Natural killer cell (primary cell): ENCODE measurements at regions not wholly inside any gene's neighbourhood (a gene's known extent, or its start where the extent isn't known, plus 50 kb on each side); places are given as distances from the start of the nearest gene placed in this dataset.

ENCODE experiments used
- ATAC-seq, 3 donors: fragments of 150-1000 bp in 2 of 3; fragments of 200-7000 bp in 1 of 3; cut with Tn5 transposase; 1 replicate in 1 of 3; 2 replicates in 2 of 3; pipeline ENCODE4 v1.10.0; 2021; ENCODE audit warnings: mild to moderate bottlenecking in 2 of 3, moderate library complexity in 2 of 3
- DNase-seq, 2 donors: peaks; one replicate each; pipeline versions ENCODE4 v3.0.0 to v3.0.0-alpha.2; 2013 to 2021; ENCODE audit warnings: mixed read lengths in 1 of 2
- H3K27ac ChIP-seq: one replicate; pipeline ENCODE4 v1.5.1; 2013; ENCODE audit warnings: mild to moderate bottlenecking, low read length
- H3K27me3 ChIP-seq: one replicate; pipeline ENCODE4 v1.6.1; 2013; ENCODE audit warnings: low read length; ENCODE audit not compliant: control insufficient read depth, insufficient read depth
- H3K36me3 ChIP-seq: one replicate; pipeline ENCODE4 v1.6.1; 2013; ENCODE audit warnings: low read length; ENCODE audit not compliant: control insufficient read depth, insufficient read depth
- H3K4me1 ChIP-seq: one replicate; pipeline ENCODE4 v1.6.1; 2013; ENCODE audit warnings: low read length; ENCODE audit not compliant: control insufficient read depth, insufficient read depth
- H3K4me3 ChIP-seq: one replicate; pipeline ENCODE4 v1.5.1; 2013; ENCODE audit warnings: low read length
- H3K9me3 ChIP-seq: one replicate; pipeline ENCODE4 v1.6.1; 2013; ENCODE audit warnings: low read length; ENCODE audit not compliant: control insufficient read depth, insufficient read depth
- H3K27ac Mint-ChIP-seq, 2 donors: one replicate each; pipeline ENCODE4 v1.8.0; 2022; ENCODE audit warnings: mild to moderate bottlenecking in 2 of 2, mixed read lengths in 2 of 2, moderate library complexity in 1 of 2
- H3K27me3 Mint-ChIP-seq, 2 donors: one replicate each; pipeline ENCODE4 v1.8.0; 2022; ENCODE audit warnings: low read depth in 2 of 2, mixed read lengths in 2 of 2
- H3K36me3 Mint-ChIP-seq: one replicate; pipeline ENCODE4 v1.8.0; 2022; ENCODE audit warnings: mixed read lengths
- H3K4me1 Mint-ChIP-seq, 2 donors: one replicate each; pipeline ENCODE4 v1.8.0; 2022; ENCODE audit warnings: mixed read lengths in 2 of 2
- H3K4me3 Mint-ChIP-seq: one replicate; pipeline ENCODE4 v1.8.0; 2022; ENCODE audit warnings: mild to moderate bottlenecking, moderate library complexity, mixed read lengths
- H3K9me3 Mint-ChIP-seq, 2 donors: one replicate each; pipeline ENCODE4 v1.8.0; 2022; ENCODE audit warnings: mixed read lengths in 2 of 2
- CTCF ChIP-seq: fragments of 200-600 bp; IDR thresholded peaks from one replicate; pipeline ENCODE4 v1.8.0; 2022; ENCODE audit warnings: antibody characterized with exemption
- WGBS: methylation state at CpG from one replicate; pipeline ENCODE4 v1.1.7; 2013; ENCODE audit warnings: missing lambda C conversion rate; ENCODE audit not compliant: insufficient coverage; 5-methylcytosine and 5-hydroxymethylcytosine counted together
- intact Hi-C: fragments of 100-400 bp; cut with micrococcal nuclease; formaldehyde crosslinking; loops from one replicate; pipeline ENCODE4 v1.14.2; 2022

DNA sequence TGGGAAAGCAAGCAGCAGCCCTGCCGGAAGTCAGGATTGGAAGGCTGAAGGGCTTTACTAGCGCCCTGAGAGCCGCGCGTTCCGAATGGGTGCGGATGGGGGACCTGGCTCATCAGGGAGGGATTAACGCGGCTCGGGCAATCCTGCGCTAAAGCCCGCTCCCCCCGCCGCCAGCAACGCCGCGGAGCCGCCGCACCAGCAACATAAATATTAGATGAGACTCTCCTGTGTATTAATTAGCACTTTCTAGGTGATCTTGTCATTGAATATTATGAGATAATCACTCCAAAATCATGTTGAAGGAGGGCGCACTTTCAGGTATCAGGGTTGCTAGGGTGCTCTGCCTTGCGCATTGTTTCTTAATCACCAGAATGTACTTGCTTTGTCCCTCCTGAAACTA is 357.2 kb upstream of the FAM241A start:
- Mint-ChIP-seq H3K9me3 (peaks cover 0 to 5% of the 10 kb centered on the region in 2 donors), H3K27me3 (no peaks in the 10 kb centered on the region), H3K4me3 (no peak overlapping the region), H3K4me1 (no peaks in the 10 kb centered on the region), H3K27ac (no peak overlapping the region), H3K36me3 (no peaks in the 10 kb centered on the region)
- no peaks in the 10 kb centered on the region for H3K27me3 ChIP-seq
- H3K36me3 ChIP-seq: no peaks in the 10 kb centered on the region
- no peak overlapping the region for H3K27ac ChIP-seq
- intact Hi-C loops: no loop called here
- TF ChIP-seq CTCF: no peak
- WGBS: 29% methylated on average over 20 of the region's 21 CpGs
- DNase-seq: no peak
- no peaks in the 10 kb centered on the region for H3K9me3 ChIP-seq
- H3K4me1 ChIP-seq: no peaks in the 10 kb centered on the region
- H3K4me3 ChIP-seq: no peak overlapping the region
- ATAC-seq: no peak

GRCh38 chr4:111789901-111790640 is 355.2 kb upstream of the FAM241A start:
- Histone ChIP-seq H3K9me3 (no peaks in the 10 kb centered on the region), H3K27me3 (no peaks in the 10 kb centered on the region), H3K36me3 (no peaks in the 10 kb centered on the region), H3K27ac (no peak overlapping the region), H3K4me3 (no peak overlapping the region), H3K4me1 (no peaks in the 10 kb centered on the region)
- no peaks in the 10 kb centered on the region for H3K27me3 Mint-ChIP-seq
- H3K4me1 Mint-ChIP-seq: no peaks in the 10 kb centered on the region
- H3K36me3 Mint-ChIP-seq: no peaks in the 10 kb centered on the region
- DNase-seq: no peak
- intact Hi-C loops: no loop called here
- H3K4me3 Mint-ChIP-seq: no peak overlapping the region
- ATAC-seq: peak in 1 of 3 donors; percentile 24
- 96% methylated on average over 4 of the region's 5 CpGs for WGBS
- peaks cover 0 to 5% of the 10 kb centered on the region in 2 donors for H3K9me3 Mint-ChIP-seq
- TF ChIP-seq CTCF: no peak
- no peak overlapping the region for H3K27ac Mint-ChIP-seq

DNA sequence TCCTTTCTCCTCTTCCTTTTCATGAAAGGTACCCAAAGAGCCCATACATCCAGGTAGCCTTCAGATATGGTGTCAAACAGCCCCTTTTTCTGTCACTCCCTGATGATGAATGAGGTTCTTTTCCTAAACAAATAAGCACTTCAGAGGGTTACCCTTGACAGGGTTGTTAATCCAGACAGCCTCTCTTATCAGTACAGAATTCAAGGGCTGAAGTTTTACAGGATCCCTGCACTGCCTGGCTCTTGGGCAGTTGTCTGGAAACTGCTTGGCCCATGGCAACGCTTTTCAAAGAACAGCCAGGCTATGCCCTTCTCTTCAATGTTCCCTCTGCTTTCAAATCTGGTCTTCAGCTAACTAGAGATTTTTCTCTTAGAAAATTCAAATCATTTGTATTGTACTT is 352.6 kb upstream of the FAM241A start:
- no peak for TF ChIP-seq CTCF
- no peaks in the 10 kb centered on the region for H3K27me3 Mint-ChIP-seq
- ATAC-seq (no peak), DNase-seq (no peak)
- Histone ChIP-seq H3K9me3 (no peaks in the 10 kb centered on the region), H3K4me1 (no peaks in the 10 kb centered on the region), H3K27me3 (no peaks in the 10 kb centered on the region), H3K27ac (no peak overlapping the region), H3K36me3 (no peaks in the 10 kb centered on the region), H3K4me3 (no peak overlapping the region)
- H3K4me3 Mint-ChIP-seq: no peak overlapping the region
- 59% methylated on average over 1 of the region's 1 CpG for WGBS
- H3K36me3 Mint-ChIP-seq: no peaks in the 10 kb centered on the region
- intact Hi-C loops: no loop called here
- H3K9me3 Mint-ChIP-seq: peaks cover 0 to 5% of the 10 kb centered on the region in 2 donors
- H3K27ac Mint-ChIP-seq: no peak overlapping the region
- H3K4me1 Mint-ChIP-seq: no peaks in the 10 kb centered on the region
